ENCODE measurements at regions not wholly inside any gene's neighbourhood (a gene's known extent, or its start where the extent isn't known, plus 50 kb on each side); places are given as distances from the start of the nearest gene placed in this dataset.

DNA sequence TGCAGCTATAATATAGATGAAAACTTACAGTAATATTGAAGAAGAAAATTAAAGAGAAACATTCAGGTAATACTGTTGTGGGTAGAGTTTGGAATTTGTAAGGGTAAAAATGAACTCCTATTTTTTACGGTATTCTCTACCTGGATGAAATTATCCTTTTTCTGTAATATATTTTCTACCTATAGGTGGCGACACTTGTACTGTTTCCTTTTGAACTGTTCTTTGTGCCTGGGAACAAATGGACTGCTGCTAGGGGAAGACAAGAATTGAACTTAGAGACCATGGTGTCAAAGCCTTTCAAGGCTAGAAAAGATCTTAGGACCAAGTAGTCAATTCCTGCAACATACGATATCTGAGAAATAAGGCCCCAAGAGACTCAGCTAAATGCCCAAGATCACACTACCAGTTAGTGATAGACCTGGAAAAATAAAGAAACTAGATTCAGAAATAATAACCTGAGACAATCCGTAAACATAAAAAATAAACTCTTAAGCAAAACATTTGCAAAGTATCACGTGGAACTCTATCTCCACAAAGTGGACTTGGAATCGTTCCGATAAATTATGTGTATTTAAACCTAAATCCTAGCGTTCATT is 383.8 kb downstream of the TFAP2A start:
- Histone ChIP-seq H3K36me3 (no peaks in the 10 kb centered on the region), H3K27me3 (no peaks in the 10 kb centered on the region), H3K9me3 (no peaks in the 10 kb centered on the region), H3K4me1 (no peaks in the 10 kb centered on the region), H3K27ac (no peak overlapping the region), H3K4me3 (no peak overlapping the region)
- DNase-seq (no peak), ATAC-seq (no peak)
- intact Hi-C loops (cut with DNase I; ENCODE audit: low total_unique reads) (no loop called here), in situ Hi-C loops (cut with MboI; ENCODE audit: low sequenced_read_pairs in 4 of 4) (loop anchor here in 2 of 4 donors (10.0 to 25.0 kb wide), 2 partner anchors 404 to 406 kb away; no protein-coding TSS in a partner anchor)
- TF ChIP-seq CTCF (IDR thresholded peaks at IDR 0.05 in 4 of 5, conservative IDR thresholded peaks at IDR 0.05 in 1 of 5): peak in 1 of 5 experiments; percentile 42
- TF ChIP-seq POLR2A (IDR thresholded peaks at IDR 0.05): no peak

DNA sequence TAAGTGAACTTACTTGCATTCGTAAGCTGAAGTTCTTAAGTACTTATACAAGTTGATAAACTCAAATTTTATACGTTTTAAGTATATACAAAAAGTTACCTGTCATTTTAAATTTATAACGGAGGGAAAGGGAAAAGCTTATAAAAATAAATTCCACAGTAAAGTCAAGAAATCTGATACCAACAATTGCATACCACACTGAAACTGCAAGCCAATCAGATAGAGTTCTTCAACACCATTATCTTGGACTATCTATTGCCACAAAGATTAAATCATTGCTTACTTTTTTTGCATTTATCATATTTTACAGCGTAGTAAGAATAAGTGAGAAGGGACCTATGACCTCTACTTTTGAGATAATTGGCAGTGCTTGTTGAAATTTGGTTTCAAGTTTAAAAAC is 386.7 kb downstream of the TFAP2A start:
- no peak for DNase-seq
- no peaks in the 10 kb centered on the region for H3K27me3 ChIP-seq
- TF ChIP-seq POLR2A (IDR thresholded peaks at IDR 0.05) (no peak), CTCF (IDR thresholded peaks at IDR 0.05 in 4 of 5, conservative IDR thresholded peaks at IDR 0.05 in 1 of 5) (no peak)
- no peaks in the 10 kb centered on the region for H3K9me3 ChIP-seq
- in situ Hi-C loops (cut with MboI; ENCODE audit: low sequenced_read_pairs in 4 of 4): loop anchor here in 1 of 4 donors (25.0 kb wide), 1 partner anchor 409 kb away; no protein-coding TSS in a partner anchor
- no peaks in the 10 kb centered on the region for H3K4me1 ChIP-seq
- no peak overlapping the region for H3K27ac ChIP-seq
- intact Hi-C loops (cut with DNase I; ENCODE audit: low total_unique reads): no loop called here
- ATAC-seq: no peak
- H3K36me3 ChIP-seq: no peaks in the 10 kb centered on the region
- H3K4me3 ChIP-seq: no peak overlapping the region

DNA sequence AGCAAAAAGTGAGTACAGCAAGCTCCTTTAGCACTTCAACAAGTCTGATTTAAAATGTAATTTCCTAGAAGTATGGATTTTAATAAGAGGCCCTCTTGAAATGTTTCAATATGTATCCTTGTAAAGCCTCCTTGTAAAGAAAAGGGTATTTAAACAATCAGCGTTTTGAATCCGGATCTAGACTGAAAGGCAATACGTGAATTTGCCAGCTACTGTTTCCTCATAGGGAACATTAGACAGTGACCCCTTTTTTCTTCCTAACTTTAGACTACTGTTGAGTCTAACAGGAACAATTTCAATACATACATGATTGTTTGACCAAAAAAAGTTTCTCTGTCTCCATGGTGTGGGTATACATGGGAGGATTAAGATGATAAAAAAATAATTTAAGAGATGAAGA is 395.0 kb downstream of the TFAP2A start:
- no peak overlapping the region for H3K4me3 ChIP-seq
- DNase-seq (no peak), ATAC-seq (no peak)
- no peaks in the 10 kb centered on the region for H3K36me3 ChIP-seq
- H3K4me1 ChIP-seq: no peaks in the 10 kb centered on the region
- H3K27me3 ChIP-seq: no peaks in the 10 kb centered on the region
- no peaks in the 10 kb centered on the region for H3K9me3 ChIP-seq
- TF ChIP-seq CTCF (IDR thresholded peaks at IDR 0.05 in 4 of 5, conservative IDR thresholded peaks at IDR 0.05 in 1 of 5): no peak
- TF ChIP-seq POLR2A (IDR thresholded peaks at IDR 0.05): no peak
- H3K27ac ChIP-seq: no peak overlapping the region
- intact Hi-C loops (cut with DNase I; ENCODE audit: low total_unique reads): no loop called here
- in situ Hi-C loops (cut with MboI; ENCODE audit: low sequenced_read_pairs in 4 of 4): no loop called here

DNA sequence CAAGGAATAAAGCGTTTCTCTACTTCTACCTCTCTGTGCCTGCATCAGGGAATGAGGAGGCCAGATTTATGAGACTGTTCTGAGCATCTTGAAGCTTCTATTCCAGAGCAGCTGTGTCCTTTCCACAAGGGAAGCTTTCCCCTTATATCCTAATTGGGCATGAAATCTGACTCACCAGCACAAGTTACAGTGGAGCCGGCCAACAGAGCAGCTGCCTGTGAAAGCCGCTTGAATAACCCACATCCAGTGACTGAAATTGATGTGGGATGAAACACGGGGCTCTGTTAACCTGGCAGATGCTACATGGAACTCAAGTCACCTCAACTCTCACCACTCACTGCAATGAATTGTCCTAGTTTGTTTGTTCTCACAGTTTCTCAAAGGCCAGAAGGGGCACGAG is 400.3 kb downstream of the TFAP2A start:
- Histone ChIP-seq H3K27me3 (no peaks in the 10 kb centered on the region), H3K4me1 (no peaks in the 10 kb centered on the region), H3K27ac (no peak overlapping the region), H3K36me3 (no peaks in the 10 kb centered on the region), H3K4me3 (no peak overlapping the region), H3K9me3 (no peaks in the 10 kb centered on the region)
- ATAC-seq (no peak), DNase-seq (no peak)
- intact Hi-C loops (cut with DNase I; ENCODE audit: low total_unique reads): no loop called here
- TF ChIP-seq POLR2A (IDR thresholded peaks at IDR 0.05) (no peak), CTCF (IDR thresholded peaks at IDR 0.05 in 4 of 5, conservative IDR thresholded peaks at IDR 0.05 in 1 of 5) (no peak)
- in situ Hi-C loops (cut with MboI; ENCODE audit: low sequenced_read_pairs in 4 of 4): no loop called here

- intact Hi-C loops (cut with DNase I; ENCODE audit: low total_unique reads): no loop called here
- Histone ChIP-seq H3K36me3 (no peaks in the 10 kb centered on the region), H3K27me3 (no peaks in the 10 kb centered on the region), H3K9me3 (no peaks in the 10 kb centered on the region), H3K27ac (no peak overlapping the region), H3K4me1 (no peaks in the 10 kb centered on the region), H3K4me3 (no peak overlapping the region)
- no peak for ATAC-seq
- TF ChIP-seq CTCF (IDR thresholded peaks at IDR 0.05 in 4 of 5, conservative IDR thresholded peaks at IDR 0.05 in 1 of 5) (no peak), POLR2A (IDR thresholded peaks at IDR 0.05) (no peak)
- in situ Hi-C loops (cut with MboI; ENCODE audit: low sequenced_read_pairs in 4 of 4): no loop called here
- DNase-seq: no peak
Measured at GRCh38 chr6:10000551-10000950, 414.3 kb downstream of the TFAP2A start.

Data from gastrocnemius medialis (tissue), 4 donors.